Transverse colon (tissue), 4 donors: ENCODE measurements at regions not wholly inside any gene's neighbourhood (a gene's known extent, or its start where the extent isn't known, plus 50 kb on each side); places are given as distances from the start of the nearest gene placed in this dataset.

Experiments used
- CTCF ChIP-seq, 5 experiments: fragments of 200-600 bp in 3 of 5; fragments of 450-650 bp in 2 of 5; sonication (generic) in 3 of 5; IDR thresholded peaks; 1 replicate in 2 of 5; 2 replicates in 3 of 5; pipeline ENCODE4 v1.5.1; 2016 to 2017; ENCODE audit warnings: antibody characterized with exemption in 5 of 5, inconsistent platforms in 3 of 5, mild to moderate bottlenecking in 2 of 5, moderate library complexity in 1 of 5
- EP300 ChIP-seq: sonication (generic); formaldehyde crosslinking; IDR thresholded peaks from one replicate; pipeline ENCODE4 v1.6.1; 2017; ENCODE audit warnings: antibody characterized with exemption, low read depth
- POLR2A ChIP-seq: fragments of 450-650 bp; IDR thresholded peaks from one replicate; pipeline ENCODE4 v1.6.1; 2016; ENCODE audit warnings: antibody characterized with exemption, mild to moderate bottlenecking, moderate library complexity
- POLR2AphosphoS5 ChIP-seq, 3 donors: sonication (generic); formaldehyde crosslinking; IDR thresholded peaks; one replicate each; pipeline ENCODE4 v1.6.1; 2016; ENCODE audit warnings: antibody characterized with exemption in 3 of 3

GRCh38 chr1:17957588-17958267 lies 149.9 kb upstream of the IGSF21 start:
- no peak for TF ChIP-seq POLR2AphosphoS5 (IDR thresholded peaks at IDR 0.05)
- TF ChIP-seq CTCF (IDR thresholded peaks at IDR 0.05): no peak
- no peak for TF ChIP-seq POLR2A
- TF ChIP-seq EP300: no peak
